Posterior vena cava (tissue), 2 donors: ENCODE measurements at regions not wholly inside any gene's neighbourhood (a gene's known extent, or its start where the extent isn't known, plus 50 kb on each side); places are given as distances from the start of the nearest gene placed in this dataset.

ENCODE experiments used
- DNase-seq: peaks from one replicate; pipeline ENCODE4 v3.0.0-alpha.2; 2020; ENCODE audit warnings: low spot score
- intact Hi-C, 2 donors: fragments of 100-400 bp; cut with DNase I; formaldehyde crosslinking; loops; one replicate each; pipeline versions ENCODE4 v1.14.1 to v1.14.2; 2022 to 2023
- donor health status: DM: yes; HTN: yes; CAD: no.
- donor health status: DM: yes; HTN: yes; CAD: no.

- intact Hi-C loops: no loop called here
- DNase-seq: no peak
Measured at GRCh38 chr6:82025271-82025670, 222.3 kb downstream of the IBTK start.

GRCh38 chr6:82022614-82023129, 224.9 kb downstream of the IBTK start:
- intact Hi-C loops: no loop called here
- no peak for DNase-seq

- intact Hi-C loops: loop anchor here in 1 of 2 donors (10.0 kb wide), 1 partner anchor 263 kb away; the partner anchor contains the start of gene TENT5A
- DNase-seq: no peak
Measured at GRCh38 chr6:82017773-82018172, 229.8 kb downstream of the IBTK start.

- DNase-seq: no peak
- intact Hi-C loops: loop anchor here in 1 of 2 donors (10.0 kb wide), 1 partner anchor 262 kb away; the partner anchor contains the start of gene TENT5A
Measured at GRCh38 chr6:82017288-82017687, 230.3 kb downstream of the IBTK start.

- no peak for DNase-seq
- intact Hi-C loops: loop anchor here in 1 of 2 donors (10.0 kb wide), 1 partner anchor 261 kb away; the partner anchor contains the start of gene TENT5A
Measured at GRCh38 chr6:82015526-82015925, 232.0 kb downstream of the IBTK start.

GRCh38 chr6:82015043-82015442, 232.5 kb downstream of the IBTK start:
- no peak for DNase-seq
- intact Hi-C loops: loop anchor here in 1 of 2 donors (10.0 kb wide), 1 partner anchor 260 kb away; the partner anchor contains the start of gene TENT5A

GRCh38 chr6:82013561-82014530, 233.7 kb downstream of the IBTK start:
- no peak for DNase-seq
- intact Hi-C loops: loop anchor here in 1 of 2 donors (10.0 kb wide), 1 partner anchor 259 kb away; the partner anchor contains the start of gene TENT5A

GRCh38 chr6:82006027-82006738, 241.4 kb downstream of the IBTK start:
- intact Hi-C loops: no loop called here
- DNase-seq: no peak

GRCh38 chr6:82000551-82000950, 247.0 kb downstream of the IBTK start:
- DNase-seq: no peak
- intact Hi-C loops: no loop called here

GRCh38 chr6:81999826-82000225, 247.3 kb upstream of the TENT5A start:
- intact Hi-C loops: no loop called here

GRCh38 chr6:81999270-81999669, 246.8 kb upstream of the TENT5A start:
- no peak for DNase-seq
- intact Hi-C loops: no loop called here

More at GRCh38 chr6:81999826-82000225, 247.3 kb upstream of the TENT5A start:
- no peak for DNase-seq

- no peak for DNase-seq
- intact Hi-C loops: no loop called here
Measured at GRCh38 chr6:81998432-81998831, 246.0 kb upstream of the TENT5A start.

GRCh38 chr6:81997090-81997926, 244.8 kb upstream of the TENT5A start:
- DNase-seq: no peak
- intact Hi-C loops: no loop called here

- DNase-seq: no peak
- intact Hi-C loops: no loop called here
Measured at GRCh38 chr6:81996414-81996813, 243.9 kb upstream of the TENT5A start.

GRCh38 chr6:81995548-81996289, 243.2 kb upstream of the TENT5A start:
- intact Hi-C loops: no loop called here
- no peak for DNase-seq

- intact Hi-C loops: no loop called here
Measured at GRCh38 chr6:81988871-81989270, 236.4 kb upstream of the TENT5A start.

GRCh38 chr6:81988446-81988845, 236.0 kb upstream of the TENT5A start:
- intact Hi-C loops: no loop called here
- DNase-seq: no peak

More at GRCh38 chr6:81988871-81989270, 236.4 kb upstream of the TENT5A start:
- DNase-seq: no peak

- intact Hi-C loops: no loop called here
Measured at GRCh38 chr6:81987293-81987692, 234.8 kb upstream of the TENT5A start.

More at GRCh38 chr6:81987293-81987692, 234.8 kb upstream of the TENT5A start:
- DNase-seq: no peak
